ENCODE measurements at regions not wholly inside any gene's neighbourhood (a gene's known extent, or its start where the extent isn't known, plus 50 kb on each side); places are given as distances from the start of the nearest gene placed in this dataset.

DNA sequence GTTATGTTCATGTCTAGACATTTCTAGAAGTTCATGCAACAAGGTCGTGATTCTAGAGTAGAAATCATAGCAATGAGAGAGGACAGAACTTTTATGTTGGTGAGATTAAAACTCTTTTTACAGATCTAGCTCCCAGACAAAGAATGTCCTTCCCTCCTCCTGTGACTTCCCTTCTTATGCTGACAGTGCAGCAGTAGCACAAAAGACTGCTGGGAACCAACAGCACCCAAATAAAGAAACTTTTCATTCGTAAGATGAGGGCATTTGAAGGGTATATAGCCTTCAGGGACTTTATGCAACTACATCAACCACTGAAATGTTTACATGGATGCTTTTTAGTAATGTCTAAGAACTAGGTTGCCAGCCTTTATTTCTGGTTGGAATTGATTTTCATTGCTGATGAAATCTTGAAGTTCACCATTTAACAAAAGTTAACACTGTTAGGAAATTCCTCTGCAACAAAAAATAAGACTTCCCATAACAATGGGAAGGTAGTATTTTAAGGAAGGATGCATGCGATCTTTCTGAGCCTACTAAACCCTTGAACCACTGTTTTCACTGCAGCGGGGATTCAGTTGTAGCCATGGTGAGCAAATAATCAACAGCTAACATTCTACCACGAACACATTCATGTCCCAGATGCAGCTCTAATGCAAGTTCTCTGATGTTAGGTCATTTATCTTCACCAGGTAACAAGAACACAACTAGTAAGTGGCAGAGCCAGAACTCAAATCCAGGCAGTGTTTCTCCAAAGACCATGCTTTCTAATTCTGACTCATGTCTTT is 672.8 kb downstream of the PTPRC start:
- TF ChIP-seq ZNF138 (CRISPR knock-in tag; IDR thresholded peaks at IDR 0.05; ENCODE audit: low read depth) (no peak), ZNF431 (CRISPR knock-in tag; IDR thresholded peaks at IDR 0.05; ENCODE audit: borderline replicate concordance, low read depth) (no peak), YEATS2 (CRISPR knock-in tag; IDR thresholded peaks at IDR 0.05; ENCODE audit: borderline replicate concordance) (no peak), ZFP37 (CRISPR knock-in tag; IDR thresholded peaks at IDR 0.05; ENCODE audit: borderline replicate concordance) (no peak), MTA1 (CRISPR knock-in tag; IDR thresholded peaks at IDR 0.05; ENCODE audit: borderline replicate concordance) (no peak), SETDB1 (CRISPR knock-in tag; IDR thresholded peaks at IDR 0.05; ENCODE audit: borderline replicate concordance) (no peak), ZNF589 (CRISPR knock-in tag; conservative IDR thresholded peaks at IDR 0.05) (no peak), KLF16 (CRISPR knock-in tag; IDR thresholded peaks at IDR 0.05) (no peak), CEBPB (IDR thresholded peaks at IDR 0.05; ENCODE audit: borderline replicate concordance, low read depth, low read length) (no peak), XRCC5 (optimal IDR thresholded peaks at IDR 0.05; ENCODE audit: low read length) (no peak)
- TF ChIP-seq, protein P1, sequence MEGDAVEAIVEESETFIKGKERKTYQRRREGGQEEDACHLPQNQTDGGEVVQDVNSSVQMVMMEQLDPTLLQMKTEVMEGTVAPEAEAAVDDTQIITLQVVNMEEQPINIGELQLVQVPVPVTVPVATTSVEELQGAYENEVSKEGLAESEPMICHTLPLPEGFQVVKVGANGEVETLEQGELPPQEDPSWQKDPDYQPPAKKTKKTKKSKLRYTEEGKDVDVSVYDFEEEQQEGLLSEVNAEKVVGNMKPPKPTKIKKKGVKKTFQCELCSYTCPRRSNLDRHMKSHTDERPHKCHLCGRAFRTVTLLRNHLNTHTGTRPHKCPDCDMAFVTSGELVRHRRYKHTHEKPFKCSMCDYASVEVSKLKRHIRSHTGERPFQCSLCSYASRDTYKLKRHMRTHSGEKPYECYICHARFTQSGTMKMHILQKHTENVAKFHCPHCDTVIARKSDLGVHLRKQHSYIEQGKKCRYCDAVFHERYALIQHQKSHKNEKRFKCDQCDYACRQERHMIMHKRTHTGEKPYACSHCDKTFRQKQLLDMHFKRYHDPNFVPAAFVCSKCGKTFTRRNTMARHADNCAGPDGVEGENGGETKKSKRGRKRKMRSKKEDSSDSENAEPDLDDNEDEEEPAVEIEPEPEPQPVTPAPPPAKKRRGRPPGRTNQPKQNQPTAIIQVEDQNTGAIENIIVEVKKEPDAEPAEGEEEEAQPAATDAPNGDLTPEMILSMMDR (CRISPR knock-in tag; IDR thresholded peaks at IDR 0.05), result no peak
